ENCODE measurements at regions not wholly inside any gene's neighbourhood (a gene's known extent, or its start where the extent isn't known, plus 50 kb on each side); places are given as distances from the start of the nearest gene placed in this dataset.

DNA sequence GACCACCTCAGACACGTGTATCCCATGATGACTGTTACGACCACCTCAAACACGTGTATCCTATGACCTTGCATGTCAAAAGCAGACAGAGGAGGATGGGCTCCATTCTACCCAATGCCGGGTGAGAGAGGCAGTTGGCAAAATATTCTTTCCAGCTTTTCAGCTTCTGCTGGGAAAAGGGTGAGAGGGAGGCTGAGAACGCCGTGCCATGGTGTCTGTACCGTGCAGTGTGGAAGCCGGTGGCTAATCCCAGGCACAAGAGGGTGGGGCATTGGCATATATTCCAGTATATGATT, 1478.4 kb downstream of the TBC1D22A start:
- H3K9me3 ChIP-seq (ENCODE audit: control insufficient read depth, insufficient read depth, low read length): no peaks in the 10 kb centered on the region
- H3K4me1 ChIP-seq (ENCODE audit: control insufficient read depth, low read length): peaks cover 15% of the 10 kb centered on the region
- H3K27ac ChIP-seq (ENCODE audit: low read depth, low read length): no peak overlapping the region
- H3K27me3 ChIP-seq (ENCODE audit: control insufficient read depth, low read length): no peaks in the 10 kb centered on the region
- no peaks in the 10 kb centered on the region for H4K20me1 ChIP-seq (ENCODE audit: control insufficient read depth, insufficient read depth, low read depth, low read length)
- no peaks in the 10 kb centered on the region for H3F3A ChIP-seq (ENCODE audit: control insufficient read depth, insufficient read depth)
- H3K4me2 ChIP-seq (ENCODE audit: low read length): no peak overlapping the region
- H3K79me2 ChIP-seq (ENCODE audit: control insufficient read depth, low read length): no peaks in the 10 kb centered on the region
- H3K36me3 ChIP-seq (ENCODE audit: control insufficient read depth, low read length): no peaks in the 10 kb centered on the region
- no peak overlapping the region for H3K4me3 ChIP-seq (ENCODE audit: low read length)
- no peaks in the 10 kb centered on the region for H3K9me2 ChIP-seq (replicated peaks; ENCODE audit: control insufficient read depth, low read length)
- TF ChIP-seq EZH2phosphoT487 (IDR thresholded peaks at IDR 0.05; ENCODE audit: borderline replicate concordance, low read length): no peak

DNA sequence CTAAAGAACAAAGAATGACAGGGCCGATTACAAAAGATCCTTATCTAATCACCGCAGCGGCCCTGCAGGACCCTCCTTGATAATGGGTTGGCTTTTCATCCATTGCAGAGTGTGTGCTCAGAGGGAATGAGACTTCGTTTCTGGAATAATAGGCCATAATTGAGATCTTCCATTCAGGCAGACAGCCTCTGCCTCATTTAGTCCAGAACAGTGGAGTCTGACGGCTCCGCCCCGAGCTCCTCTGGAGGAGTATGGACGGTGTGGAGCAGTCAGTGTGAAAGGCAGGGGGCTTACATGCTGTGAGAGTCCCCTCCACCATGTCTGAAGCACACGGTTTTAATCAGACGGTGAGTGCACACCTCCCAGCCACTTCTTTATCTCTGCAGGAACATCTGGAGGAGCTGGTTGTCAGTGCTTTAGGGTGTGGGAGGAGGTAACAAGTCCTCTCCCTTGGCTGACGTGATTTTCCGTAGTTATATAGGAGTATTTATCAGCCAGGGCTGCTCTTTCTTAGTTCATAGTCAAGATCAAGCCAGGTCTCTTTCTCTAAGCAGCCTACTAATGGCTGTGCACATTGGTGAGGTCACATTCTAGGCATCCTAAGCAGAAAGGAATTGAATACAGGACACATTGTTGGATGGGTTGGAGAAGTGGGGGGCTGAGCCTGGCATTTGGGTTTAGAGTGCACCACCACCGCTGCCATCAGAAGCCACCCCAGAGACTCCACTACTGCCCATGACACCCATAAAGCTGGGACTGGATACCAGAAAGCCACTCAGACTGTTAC, 1477.9 kb downstream of the TBC1D22A start:
- Histone ChIP-seq H3K79me2 (ENCODE audit: control insufficient read depth, low read length) (no peaks in the 10 kb centered on the region), H3K27ac (ENCODE audit: low read depth, low read length) (no peak overlapping the region), H3K4me1 (ENCODE audit: control insufficient read depth, low read length) (peaks cover 15% of the 10 kb centered on the region), H3K4me3 (ENCODE audit: low read length) (no peak overlapping the region), H3K36me3 (ENCODE audit: control insufficient read depth, low read length) (no peaks in the 10 kb centered on the region), H3K4me2 (ENCODE audit: low read length) (no peak overlapping the region), H3K9me3 (ENCODE audit: control insufficient read depth, insufficient read depth, low read length) (no peaks in the 10 kb centered on the region), H3K27me3 (ENCODE audit: control insufficient read depth, low read length) (no peaks in the 10 kb centered on the region), H4K20me1 (ENCODE audit: control insufficient read depth, insufficient read depth, low read depth, low read length) (no peaks in the 10 kb centered on the region), H3F3A (ENCODE audit: control insufficient read depth, insufficient read depth) (no peaks in the 10 kb centered on the region), H3K9me2 (replicated peaks; ENCODE audit: control insufficient read depth, low read length) (no peaks in the 10 kb centered on the region)
- no peak for TF ChIP-seq EZH2phosphoT487 (IDR thresholded peaks at IDR 0.05; ENCODE audit: borderline replicate concordance, low read length)

DNA sequence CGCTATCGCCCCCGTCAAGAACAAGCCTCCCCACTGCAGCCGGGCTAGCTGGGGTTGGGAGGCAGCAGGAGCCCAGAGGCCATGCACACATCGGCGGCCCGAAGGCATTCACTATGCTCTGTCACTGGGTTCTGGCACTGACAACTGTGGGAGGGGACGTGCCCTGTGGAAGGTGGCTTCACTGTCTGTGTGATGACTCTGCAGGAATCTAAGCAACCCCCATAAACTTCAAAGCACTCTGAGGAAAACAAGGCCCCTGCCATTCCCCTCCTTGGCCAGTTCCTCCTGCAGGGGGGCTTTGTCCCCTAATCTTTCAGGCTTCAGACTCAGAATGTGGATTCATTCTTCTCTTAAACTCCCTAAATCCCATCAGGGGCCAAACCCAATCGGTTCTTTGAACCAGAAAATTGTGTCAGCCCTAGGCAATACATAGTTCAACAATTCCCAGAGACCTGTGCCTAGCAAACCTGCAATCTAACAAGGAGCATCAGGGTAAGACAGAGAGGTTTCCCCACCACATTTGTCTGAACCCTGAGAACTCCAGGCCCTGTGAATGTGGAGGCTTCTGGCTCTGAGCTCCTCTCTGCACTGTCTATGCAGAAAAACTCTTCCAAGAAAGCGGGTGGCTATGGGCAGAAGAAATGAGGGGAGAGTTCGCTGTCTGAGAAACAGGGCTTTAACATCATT, 1477.2 kb downstream of the TBC1D22A start:
- H3K27me3 ChIP-seq (ENCODE audit: control insufficient read depth, low read length): no peaks in the 10 kb centered on the region
- no peaks in the 10 kb centered on the region for H3K9me3 ChIP-seq (ENCODE audit: control insufficient read depth, insufficient read depth, low read length)
- H3K4me3 ChIP-seq (ENCODE audit: low read length): no peak overlapping the region
- H3K36me3 ChIP-seq (ENCODE audit: control insufficient read depth, low read length): no peaks in the 10 kb centered on the region
- no peak for TF ChIP-seq EZH2phosphoT487 (IDR thresholded peaks at IDR 0.05; ENCODE audit: borderline replicate concordance, low read length)
- TF ChIP-seq, protein P1, sequence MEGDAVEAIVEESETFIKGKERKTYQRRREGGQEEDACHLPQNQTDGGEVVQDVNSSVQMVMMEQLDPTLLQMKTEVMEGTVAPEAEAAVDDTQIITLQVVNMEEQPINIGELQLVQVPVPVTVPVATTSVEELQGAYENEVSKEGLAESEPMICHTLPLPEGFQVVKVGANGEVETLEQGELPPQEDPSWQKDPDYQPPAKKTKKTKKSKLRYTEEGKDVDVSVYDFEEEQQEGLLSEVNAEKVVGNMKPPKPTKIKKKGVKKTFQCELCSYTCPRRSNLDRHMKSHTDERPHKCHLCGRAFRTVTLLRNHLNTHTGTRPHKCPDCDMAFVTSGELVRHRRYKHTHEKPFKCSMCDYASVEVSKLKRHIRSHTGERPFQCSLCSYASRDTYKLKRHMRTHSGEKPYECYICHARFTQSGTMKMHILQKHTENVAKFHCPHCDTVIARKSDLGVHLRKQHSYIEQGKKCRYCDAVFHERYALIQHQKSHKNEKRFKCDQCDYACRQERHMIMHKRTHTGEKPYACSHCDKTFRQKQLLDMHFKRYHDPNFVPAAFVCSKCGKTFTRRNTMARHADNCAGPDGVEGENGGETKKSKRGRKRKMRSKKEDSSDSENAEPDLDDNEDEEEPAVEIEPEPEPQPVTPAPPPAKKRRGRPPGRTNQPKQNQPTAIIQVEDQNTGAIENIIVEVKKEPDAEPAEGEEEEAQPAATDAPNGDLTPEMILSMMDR (IDR thresholded peaks at IDR 0.05; ENCODE audit: low read depth, low read length, poor library complexity, severe bottlenecking): no peak
- no peak overlapping the region for H3K27ac ChIP-seq (ENCODE audit: low read depth, low read length)
- no peaks in the 10 kb centered on the region for H3K79me2 ChIP-seq (ENCODE audit: control insufficient read depth, low read length)
- no peaks in the 10 kb centered on the region for H4K20me1 ChIP-seq (ENCODE audit: control insufficient read depth, insufficient read depth, low read depth, low read length)
- no peak overlapping the region for H3K4me2 ChIP-seq (ENCODE audit: low read length)
- peaks cover 15% of the 10 kb centered on the region for H3K4me1 ChIP-seq (ENCODE audit: control insufficient read depth, low read length)
- H3F3A ChIP-seq (ENCODE audit: control insufficient read depth, insufficient read depth): no peaks in the 10 kb centered on the region
- H3K9me2 ChIP-seq (replicated peaks; ENCODE audit: control insufficient read depth, low read length): no peaks in the 10 kb centered on the region

DNA sequence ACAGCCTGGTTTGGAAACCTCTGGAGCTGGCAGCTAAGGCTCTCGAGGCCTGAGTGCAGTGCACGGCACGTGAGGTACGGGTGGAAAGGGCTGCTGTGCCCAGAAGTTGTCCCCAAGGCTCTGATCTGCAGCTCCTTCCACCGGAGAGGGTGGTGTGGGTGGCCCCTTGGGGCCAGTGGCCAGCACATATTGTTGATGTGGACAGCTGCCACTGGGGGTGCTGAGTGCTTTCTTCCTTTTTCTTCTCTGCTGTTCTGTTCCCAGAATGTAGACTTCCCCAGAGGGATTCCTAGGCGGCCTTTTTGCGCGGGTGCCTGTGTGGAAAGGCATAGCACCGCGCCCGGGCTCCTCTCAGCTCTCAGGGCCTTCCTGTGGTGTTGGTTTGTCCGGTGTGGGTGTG, 1476.5 kb downstream of the TBC1D22A start:
- H3K27me3 ChIP-seq (ENCODE audit: control insufficient read depth, low read length): no peaks in the 10 kb centered on the region
- H3K4me2 ChIP-seq (ENCODE audit: low read length): no peak overlapping the region
- H3F3A ChIP-seq (ENCODE audit: control insufficient read depth, insufficient read depth): no peaks in the 10 kb centered on the region
- H3K9me2 ChIP-seq (replicated peaks; ENCODE audit: control insufficient read depth, low read length): no peaks in the 10 kb centered on the region
- H3K4me3 ChIP-seq (ENCODE audit: low read length): no peak overlapping the region
- no peaks in the 10 kb centered on the region for H3K79me2 ChIP-seq (ENCODE audit: control insufficient read depth, low read length)
- no peak overlapping the region for H3K27ac ChIP-seq (ENCODE audit: low read depth, low read length)
- H4K20me1 ChIP-seq (ENCODE audit: control insufficient read depth, insufficient read depth, low read depth, low read length): no peaks in the 10 kb centered on the region
- no peaks in the 10 kb centered on the region for H3K36me3 ChIP-seq (ENCODE audit: control insufficient read depth, low read length)
- no peak for TF ChIP-seq EZH2phosphoT487 (IDR thresholded peaks at IDR 0.05; ENCODE audit: borderline replicate concordance, low read length)
- TF ChIP-seq, protein P1 (IDR thresholded peaks at IDR 0.05; ENCODE audit: low read depth, low read length, poor library complexity, severe bottlenecking): no peak
- H3K9me3 ChIP-seq (ENCODE audit: control insufficient read depth, insufficient read depth, low read length): peaks cover 2% of the 10 kb centered on the region
- peaks cover 15% of the 10 kb centered on the region for H3K4me1 ChIP-seq (ENCODE audit: control insufficient read depth, low read length)
